ENCODE measurements at regions not wholly inside any gene's neighbourhood (a gene's known extent, or its start where the extent isn't known, plus 50 kb on each side); places are given as distances from the start of the nearest gene placed in this dataset.

GRCh38 chr2:180662521-180662920 is 317.9 kb upstream of the UBE2E3 start:
- TF ChIP-seq POLR2A (IDR thresholded peaks at IDR 0.05) (no peak), CTCF (IDR thresholded peaks at IDR 0.05 in 8 of 11, conservative IDR thresholded peaks at IDR 0.05 in 3 of 11) (no peak)

Data from spleen (tissue), 7 donors.